Right lobe of liver (tissue), 4 donors: ENCODE measurements at regions not wholly inside any gene's neighbourhood (a gene's known extent, or its start where the extent isn't known, plus 50 kb on each side); places are given as distances from the start of the nearest gene placed in this dataset.

Experiments
- CTCF ChIP-seq, 4 donors: fragments of 200-600 bp in 3 of 4; fragments of 450-650 bp in 1 of 4; IDR thresholded peaks; one replicate each; pipeline versions ENCODE4 v1.5.1 to v1.8.0; 2016 to 2022; ENCODE audit warnings: antibody characterized with exemption in 4 of 4, mild to moderate bottlenecking in 2 of 4
- POLR2A ChIP-seq: fragments of 450-650 bp; IDR thresholded peaks from one replicate; pipeline ENCODE4 v1.6.1; 2017; ENCODE audit warnings: antibody characterized with exemption, mild to moderate bottlenecking
- donor health status: DM: no; HTN: no; CAD: no.
- donor health status: DM: no; HTN: no; CAD: no.
- donor health status: DM: no; HTN: yes; CAD: no.

- TF ChIP-seq CTCF (IDR thresholded peaks at IDR 0.05), result no peak
- no peak for TF ChIP-seq POLR2A
These were observed 198.3 kb downstream of the PLK2 start for GRCh38 chr5:58261605-58262004.
